ENCODE measurements at regions not wholly inside any gene's neighbourhood (a gene's known extent, or its start where the extent isn't known, plus 50 kb on each side); places are given as distances from the start of the nearest gene placed in this dataset.

DNA sequence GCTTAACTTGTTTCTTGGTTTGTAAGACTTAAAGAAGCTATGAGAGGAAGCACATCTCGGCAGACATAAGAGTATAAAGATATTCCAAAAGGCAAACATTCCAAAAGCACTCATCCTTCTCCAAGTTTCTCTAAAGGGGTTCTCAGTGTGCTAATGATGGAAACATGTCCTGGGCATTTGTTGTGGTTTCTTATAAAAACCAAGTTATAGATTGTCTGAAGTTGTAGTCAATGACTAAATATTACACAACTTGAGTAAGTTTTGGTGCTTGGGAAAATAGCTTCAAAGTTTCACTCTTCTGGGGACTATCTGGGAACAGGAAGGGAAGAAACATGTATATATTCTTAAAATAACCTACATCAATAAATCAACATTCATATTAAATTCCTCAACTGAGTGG lies 128.3 kb upstream of the TBX18 start:
- DNase-seq (ENCODE audit: low spot score), result no peak
- H3K36me3 ChIP-seq (ENCODE audit: control insufficient read depth in 4 of 4, insufficient read depth in 3 of 4, low read depth in 1 of 4, low read length in 3 of 4), result no peaks in the 10 kb centered on the region
- H3K27me3 ChIP-seq (ENCODE audit: control insufficient read depth in 4 of 4, insufficient read depth in 4 of 4, low read length in 3 of 4), result no peaks in the 10 kb centered on the region
- H3K4me1 ChIP-seq (ENCODE audit: control insufficient read depth in 4 of 4, insufficient read depth in 4 of 4, low read length in 3 of 4), result no peaks in the 10 kb centered on the region
- WGBS, result 91% methylated on average over 1 of the region's 1 CpG
- H3K4me3 ChIP-seq (ENCODE audit: low read depth in 1 of 3, low read length in 3 of 3), result no peak overlapping the region
- H3K27ac ChIP-seq (ENCODE audit: low read depth in 1 of 2, low read length in 2 of 2), result no peak overlapping the region
- TF ChIP-seq FOXA1 (IDR thresholded peaks at IDR 0.05) (no peak), NR2F2 (IDR thresholded peaks at IDR 0.05) (no peak), EGR1 (IDR thresholded peaks at IDR 0.05; ENCODE audit: low read depth in 2 of 2) (no peak), HNF4G (IDR thresholded peaks at IDR 0.05) (no peak), RXRA (IDR thresholded peaks at IDR 0.05) (no peak), GABPA (IDR thresholded peaks at IDR 0.05 in 1 of 2, conservative IDR thresholded peaks at IDR 0.05 in 1 of 2) (no peak), RAD21 (IDR thresholded peaks at IDR 0.05) (no peak), HNF4A (conservative IDR thresholded peaks at IDR 0.05) (no peak), TAF1 (conservative IDR thresholded peaks at IDR 0.05) (no peak), YY1 (IDR thresholded peaks at IDR 0.05) (no peak), SP1 (IDR thresholded peaks at IDR 0.05) (no peak), FOXA2 (IDR thresholded peaks at IDR 0.05) (no peak), JUND (IDR thresholded peaks at IDR 0.05) (no peak)
- TF ChIP-seq, protein P1, sequence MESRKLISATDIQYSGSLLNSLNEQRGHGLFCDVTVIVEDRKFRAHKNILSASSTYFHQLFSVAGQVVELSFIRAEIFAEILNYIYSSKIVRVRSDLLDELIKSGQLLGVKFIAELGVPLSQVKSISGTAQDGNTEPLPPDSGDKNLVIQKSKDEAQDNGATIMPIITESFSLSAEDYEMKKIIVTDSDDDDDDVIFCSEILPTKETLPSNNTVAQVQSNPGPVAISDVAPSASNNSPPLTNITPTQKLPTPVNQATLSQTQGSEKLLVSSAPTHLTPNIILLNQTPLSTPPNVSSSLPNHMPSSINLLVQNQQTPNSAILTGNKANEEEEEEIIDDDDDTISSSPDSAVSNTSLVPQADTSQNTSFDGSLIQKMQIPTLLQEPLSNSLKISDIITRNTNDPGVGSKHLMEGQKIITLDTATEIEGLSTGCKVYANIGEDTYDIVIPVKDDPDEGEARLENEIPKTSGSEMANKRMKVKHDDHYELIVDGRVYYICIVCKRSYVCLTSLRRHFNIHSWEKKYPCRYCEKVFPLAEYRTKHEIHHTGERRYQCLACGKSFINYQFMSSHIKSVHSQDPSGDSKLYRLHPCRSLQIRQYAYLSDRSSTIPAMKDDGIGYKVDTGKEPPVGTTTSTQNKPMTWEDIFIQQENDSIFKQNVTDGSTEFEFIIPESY (IDR thresholded peaks at IDR 0.05), result no peak
- TF ChIP-seq, protein P2, sequence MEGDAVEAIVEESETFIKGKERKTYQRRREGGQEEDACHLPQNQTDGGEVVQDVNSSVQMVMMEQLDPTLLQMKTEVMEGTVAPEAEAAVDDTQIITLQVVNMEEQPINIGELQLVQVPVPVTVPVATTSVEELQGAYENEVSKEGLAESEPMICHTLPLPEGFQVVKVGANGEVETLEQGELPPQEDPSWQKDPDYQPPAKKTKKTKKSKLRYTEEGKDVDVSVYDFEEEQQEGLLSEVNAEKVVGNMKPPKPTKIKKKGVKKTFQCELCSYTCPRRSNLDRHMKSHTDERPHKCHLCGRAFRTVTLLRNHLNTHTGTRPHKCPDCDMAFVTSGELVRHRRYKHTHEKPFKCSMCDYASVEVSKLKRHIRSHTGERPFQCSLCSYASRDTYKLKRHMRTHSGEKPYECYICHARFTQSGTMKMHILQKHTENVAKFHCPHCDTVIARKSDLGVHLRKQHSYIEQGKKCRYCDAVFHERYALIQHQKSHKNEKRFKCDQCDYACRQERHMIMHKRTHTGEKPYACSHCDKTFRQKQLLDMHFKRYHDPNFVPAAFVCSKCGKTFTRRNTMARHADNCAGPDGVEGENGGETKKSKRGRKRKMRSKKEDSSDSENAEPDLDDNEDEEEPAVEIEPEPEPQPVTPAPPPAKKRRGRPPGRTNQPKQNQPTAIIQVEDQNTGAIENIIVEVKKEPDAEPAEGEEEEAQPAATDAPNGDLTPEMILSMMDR (IDR thresholded peaks at IDR 0.05; ENCODE audit: low read depth, low read length, missing input control), result no peak
- TF ChIP-seq, protein P3, sequence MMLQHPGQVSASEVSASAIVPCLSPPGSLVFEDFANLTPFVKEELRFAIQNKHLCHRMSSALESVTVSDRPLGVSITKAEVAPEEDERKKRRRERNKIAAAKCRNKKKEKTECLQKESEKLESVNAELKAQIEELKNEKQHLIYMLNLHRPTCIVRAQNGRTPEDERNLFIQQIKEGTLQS (IDR thresholded peaks at IDR 0.05), result no peak
- TF ChIP-seq, protein P4, sequence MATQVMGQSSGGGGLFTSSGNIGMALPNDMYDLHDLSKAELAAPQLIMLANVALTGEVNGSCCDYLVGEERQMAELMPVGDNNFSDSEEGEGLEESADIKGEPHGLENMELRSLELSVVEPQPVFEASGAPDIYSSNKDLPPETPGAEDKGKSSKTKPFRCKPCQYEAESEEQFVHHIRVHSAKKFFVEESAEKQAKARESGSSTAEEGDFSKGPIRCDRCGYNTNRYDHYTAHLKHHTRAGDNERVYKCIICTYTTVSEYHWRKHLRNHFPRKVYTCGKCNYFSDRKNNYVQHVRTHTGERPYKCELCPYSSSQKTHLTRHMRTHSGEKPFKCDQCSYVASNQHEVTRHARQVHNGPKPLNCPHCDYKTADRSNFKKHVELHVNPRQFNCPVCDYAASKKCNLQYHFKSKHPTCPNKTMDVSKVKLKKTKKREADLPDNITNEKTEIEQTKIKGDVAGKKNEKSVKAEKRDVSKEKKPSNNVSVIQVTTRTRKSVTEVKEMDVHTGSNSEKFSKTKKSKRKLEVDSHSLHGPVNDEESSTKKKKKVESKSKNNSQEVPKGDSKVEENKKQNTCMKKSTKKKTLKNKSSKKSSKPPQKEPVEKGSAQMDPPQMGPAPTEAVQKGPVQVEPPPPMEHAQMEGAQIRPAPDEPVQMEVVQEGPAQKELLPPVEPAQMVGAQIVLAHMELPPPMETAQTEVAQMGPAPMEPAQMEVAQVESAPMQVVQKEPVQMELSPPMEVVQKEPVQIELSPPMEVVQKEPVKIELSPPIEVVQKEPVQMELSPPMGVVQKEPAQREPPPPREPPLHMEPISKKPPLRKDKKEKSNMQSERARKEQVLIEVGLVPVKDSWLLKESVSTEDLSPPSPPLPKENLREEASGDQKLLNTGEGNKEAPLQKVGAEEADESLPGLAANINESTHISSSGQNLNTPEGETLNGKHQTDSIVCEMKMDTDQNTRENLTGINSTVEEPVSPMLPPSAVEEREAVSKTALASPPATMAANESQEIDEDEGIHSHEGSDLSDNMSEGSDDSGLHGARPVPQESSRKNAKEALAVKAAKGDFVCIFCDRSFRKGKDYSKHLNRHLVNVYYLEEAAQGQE (IDR thresholded peaks at IDR 0.05), result no peak
- TF ChIP-seq, protein P5, sequence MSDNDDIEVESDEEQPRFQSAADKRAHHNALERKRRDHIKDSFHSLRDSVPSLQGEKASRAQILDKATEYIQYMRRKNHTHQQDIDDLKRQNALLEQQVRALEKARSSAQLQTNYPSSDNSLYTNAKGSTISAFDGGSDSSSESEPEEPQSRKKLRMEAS (IDR thresholded peaks at IDR 0.05), result no peak
- no peak overlapping the region for H3K9ac ChIP-seq (ENCODE audit: low read depth in 1 of 2, low read length in 2 of 2)
- no peaks in the 10 kb centered on the region for H3K9me3 ChIP-seq (ENCODE audit: control insufficient read depth in 4 of 4, low read length in 3 of 4)
